HCT116 (cell line): ENCODE measurements at regions not wholly inside any gene's neighbourhood (a gene's known extent, or its start where the extent isn't known, plus 50 kb on each side); places are given as distances from the start of the nearest gene placed in this dataset.
"Not testable (repeated sequence)": the region's sequence is repeated elsewhere in the genome, so short reads cannot be mapped to it uniquely, and the experiment has no call there.

ENCODE experiments used
- ATAC-seq: fragments of 200-7000 bp; cut with Tn5 transposase; 2 replicates; pipeline ENCODE4 v1.9.1; 2020; ENCODE audit warnings: mild to moderate bottlenecking, moderate library complexity
- BruUV-seq: library from RNA; stranded (reverse); fragments of 400-500 nt; replicated peaks from 2 replicates; lab custom pipeline; 2021; lab: Mats Ljungman, UMichigan
- CTCF ChIA-PET: fragments of 300-600 bp; sonication (Branson Sonifier 250); formaldehyde crosslinking; loops from one replicate; lab custom pipeline; 2021; ENCODE audit warnings: antibody characterized with exemption; lab: Charles Lee
- POLR2A ChIA-PET: fragments of 300-600, 350-600 bp; sonication (Branson Sonifier 250); formaldehyde crosslinking; loops from one replicate; lab custom pipeline; 2021; ENCODE audit warnings: antibody characterized with exemption; lab: Charles Lee
- RAD21 ChIA-PET, 2 experiments: fragments of 300-600 bp; sonication (Branson Sonifier 250); formaldehyde crosslinking; loops; one replicate each; lab custom pipeline; 2023; ENCODE audit warnings: low total read pairs in 2 of 2; ENCODE audit not compliant: uncharacterized antibody in 2 of 2, unreplicated experiment in 2 of 2, low non-redundant PET in 1 of 2; lab: Charles Lee
- DNase-seq: peaks from one replicate; pipeline ENCODE4 v3.0.0-alpha.2; 2010; ENCODE audit warnings: low read depth, low spot score
- H2AFZ ChIP-seq: fragments of 200-600 bp; shearing (Covaris generic), sonication (generic); 2 replicates; pipeline ENCODE4 v1.6.1; 2017; ENCODE audit warnings: low read depth, mixed run types, mixed read lengths, antibody characterized with exemption, low read length; ENCODE audit not compliant: poor library complexity, severe bottlenecking
- H3K27ac ChIP-seq: 2 replicates; pipeline ENCODE4 v1.5.1; 2012; ENCODE audit warnings: low read depth, low read length
- H3K27me3 ChIP-seq: fragments of 200-600 bp; sonication (generic); 2 replicates; pipeline ENCODE4 v1.6.1; 2016; ENCODE audit warnings: mixed run types, low read length, mixed read lengths; ENCODE audit not compliant: insufficient read depth
- H3K36me3 ChIP-seq, 2 experiments: fragments of 200-500 bp in 1 of 2; fragments of 200-600 bp in 1 of 2; sonication (Bioruptor generic) in 1 of 2; sonication (generic) in 1 of 2; 2 replicates each; pipeline versions ENCODE4 v1.5.1 to v1.6.1; 2014 to 2016; ENCODE audit warnings: low read length in 2 of 2, inconsistent platforms in 1 of 2, mixed read lengths in 1 of 2, mixed run types in 1 of 2; ENCODE audit not compliant: insufficient read depth in 2 of 2, control insufficient read depth in 1 of 2
- H3K4me1 ChIP-seq, 2 experiments: fragments of 200-600 bp in 1 of 2; sonication (generic) in 1 of 2; 2 replicates each; pipeline versions ENCODE4 v1.5.1 to v1.6.1; 2012 to 2017; ENCODE audit warnings: low read length in 2 of 2, inconsistent platforms in 1 of 2, mild to moderate bottlenecking in 1 of 2, mixed read lengths in 1 of 2, mixed run types in 1 of 2, moderate library complexity in 1 of 2; ENCODE audit not compliant: insufficient read depth in 2 of 2, control insufficient read depth in 1 of 2
- H3K4me2 ChIP-seq: fragments of 200-600 bp; sonication (generic); 2 replicates; pipeline ENCODE4 v1.6.1; 2017; ENCODE audit warnings: mixed run types, low read length, mixed read lengths
- H3K4me3 ChIP-seq, 2 experiments: fragments of 200-600 bp in 1 of 2; sonication (generic) in 1 of 2; replicated peaks in 1 of 2; 2 replicates each; pipeline ENCODE4 v1.5.1; 2011 to 2016; ENCODE audit warnings: low read length in 2 of 2, control low read depth in 1 of 2, low read depth in 1 of 2, mild to moderate bottlenecking in 1 of 2, mixed read lengths in 1 of 2, mixed run types in 1 of 2
- H3K79me2 ChIP-seq: fragments of 200-600 bp; sonication (generic); 2 replicates; pipeline ENCODE4 v1.6.1; 2017; ENCODE audit warnings: mild to moderate bottlenecking, mixed run types, low read length, moderate library complexity, mixed read lengths; ENCODE audit not compliant: insufficient read depth
- H3K9ac ChIP-seq: fragments of 200-600 bp; sonication (generic); 2 replicates; pipeline ENCODE4 v1.6.1; 2016; ENCODE audit warnings: low read length, mixed read lengths
- H3K9me2 ChIP-seq: fragments of 200-600 bp; sonication (generic), shearing (Covaris generic); 2 replicates; pipeline ENCODE4 v1.6.1; 2017; ENCODE audit warnings: mixed run types, mild to moderate bottlenecking, moderate library complexity; ENCODE audit not compliant: insufficient read depth
- H3K9me3 ChIP-seq, 2 experiments: fragments of 200-500 bp in 1 of 2; fragments of 200-600 bp in 1 of 2; sonication (Bioruptor generic) in 1 of 2; sonication (generic) in 1 of 2; 2 replicates each; pipeline ENCODE4 v1.6.1; 2014 to 2017; ENCODE audit warnings: low read length in 2 of 2, mixed read lengths in 2 of 2, inconsistent platforms in 1 of 2, low read depth in 1 of 2, mild to moderate bottlenecking in 1 of 2, mixed run types in 1 of 2, moderate library complexity in 1 of 2; ENCODE audit not compliant: control insufficient read depth in 1 of 2, insufficient read depth in 1 of 2
- H4K20me1 ChIP-seq: fragments of 200-600 bp; sonication (generic), shearing (Covaris generic); 2 replicates; pipeline ENCODE4 v1.6.1; 2017; ENCODE audit warnings: mixed run types, mild to moderate bottlenecking, moderate library complexity; ENCODE audit not compliant: insufficient read depth
- ATF3 ChIP-seq: IDR thresholded peaks from 2 replicates; pipeline ENCODE4 v1.6.1; 2012
- FOSL1 ChIP-seq: IDR thresholded peaks from 2 replicates; pipeline ENCODE4 v1.6.1; 2012; ENCODE audit warnings: low read depth
- POLR2AphosphoS5 ChIP-seq: IDR thresholded peaks from 2 replicates; pipeline ENCODE4 v1.6.1; 2011; ENCODE audit warnings: mild to moderate bottlenecking, low read depth, low read length, moderate library complexity
- SIN3A ChIP-seq: IDR thresholded peaks from 2 replicates; pipeline ENCODE4 v1.6.1; 2012; ENCODE audit warnings: low read depth
- SP1 ChIP-seq: IDR thresholded peaks from 2 replicates; pipeline ENCODE4 v1.6.1; 2012; ENCODE audit warnings: low read depth
- TCF7L2 ChIP-seq: IDR thresholded peaks from 2 replicates; pipeline ENCODE4 v1.7.0; 2011; ENCODE audit warnings: borderline replicate concordance, inconsistent platforms; ENCODE audit not compliant: insufficient read depth, insufficient read length; ENCODE audit errors: extremely low read depth
- ZFX ChIP-seq: fragments of 450-650 bp; IDR thresholded peaks from 2 replicates; pipeline ENCODE4 v1.6.1; 2017
- intact Hi-C: fragments of 100-400 bp; cut with micrococcal nuclease; formaldehyde crosslinking; loops from 2 replicates; pipeline ENCODE4 v1.10.0; 2022

- no TSS peak for BruUV-seq
- no peak overlapping the region for H2AFZ ChIP-seq
Measured at GRCh38 chr6:154938221-154938580, 56.9 kb upstream of the TIAM2 start.

GRCh38 chr6:154938727-154939285 lies 56.3 kb upstream of the TIAM2 start:
- H3K27me3 ChIP-seq, H3K36me3 ChIP-seq, H2AFZ ChIP-seq, H3K4me3 ChIP-seq, H3K4me2 ChIP-seq, CTCF ChIA-PET, H3K9ac ChIP-seq, H4K20me1 ChIP-seq, BruUV-seq, ATAC-seq, RAD21 ChIA-PET, H3K79me2 ChIP-seq, H3K9me3 ChIP-seq, H3K9me2 ChIP-seq, DNase-seq, H3K4me1 ChIP-seq, H3K27ac ChIP-seq, POLR2A ChIA-PET: not testable (repeated sequence)
- intact Hi-C loops: loop anchor here (10.0 kb wide), 1 partner anchor 586 kb away; no protein-coding TSS in a partner anchor

More at GRCh38 chr6:154938221-154938580, 56.9 kb upstream of the TIAM2 start:
- intact Hi-C loops: loop anchor here (10.0 kb wide), 1 partner anchor 587 kb away; no protein-coding TSS in a partner anchor
- ChIA-PET RAD21 (no interaction called here), CTCF (no interaction called here), POLR2A (no interaction called here)
- no peaks in the 10 kb centered on the region for H3K79me2 ChIP-seq
- no peaks in the 10 kb centered on the region for H3K27me3 ChIP-seq
- no peak for TF ChIP-seq SIN3A
- H3K27ac ChIP-seq: no peak overlapping the region
- DNase-seq: no peak
- no peak overlapping the region for H3K4me3 ChIP-seq
- no peak overlapping the region for H3K9ac ChIP-seq
- no peaks in the 10 kb centered on the region for H3K9me2 ChIP-seq
- no peaks in the 10 kb centered on the region for H4K20me1 ChIP-seq
- ATAC-seq: no peak
- H3K4me2 ChIP-seq: no peak overlapping the region
- peaks cover 2 to 4% of the 10 kb centered on the region in 2 experiments; a peak in 3 of 4 replicates for H3K4me1 ChIP-seq
- no peaks in the 10 kb centered on the region for H3K36me3 ChIP-seq
- no peaks in the 10 kb centered on the region for H3K9me3 ChIP-seq

GRCh38 chr6:154942770-154943169 lies 52.3 kb upstream of the TIAM2 start:
- Histone ChIP-seq H3K36me3 (no peaks in the 10 kb centered on the region), H3K27ac (no peak overlapping the region), H2AFZ (no peak overlapping the region), H3K4me3 (no peak overlapping the region), H3K4me2 (no peak overlapping the region), H3K9me3 (no peaks in the 10 kb centered on the region), H4K20me1 (no peaks in the 10 kb centered on the region), H3K4me1 (no peaks in the 10 kb centered on the region), H3K9me2 (no peaks in the 10 kb centered on the region), H3K9ac (no peak overlapping the region), H3K27me3 (no peaks in the 10 kb centered on the region), H3K79me2 (no peaks in the 10 kb centered on the region)
- DNase-seq (no peak), ATAC-seq (no peak)
- intact Hi-C loops: no loop called here
- ChIA-PET RAD21 (no interaction called here), CTCF (no interaction called here), POLR2A (no interaction called here)
- no TSS peak for BruUV-seq
- TF ChIP-seq SP1: no peak
- no peak for TF ChIP-seq ATF3
- TF ChIP-seq FOSL1: no peak
- TF ChIP-seq TCF7L2: no peak
- no peak for TF ChIP-seq POLR2AphosphoS5
- no peak for TF ChIP-seq ZFX
